GM18861 (cell line): ENCODE measurements at regions not wholly inside any gene's neighbourhood (a gene's known extent, or its start where the extent isn't known, plus 50 kb on each side); places are given as distances from the start of the nearest gene placed in this dataset.
"Not testable (repeated sequence)": the region's sequence is repeated elsewhere in the genome, so short reads cannot be mapped to it uniquely, and the experiment has no call there.

Experiments used
- ATAC-seq: cut with Tn5 transposase; IDR thresholded peaks from one replicate; pipeline ENCODE4 v1.9.1; 2021; ENCODE audit not compliant: unreplicated experiment

DNA sequence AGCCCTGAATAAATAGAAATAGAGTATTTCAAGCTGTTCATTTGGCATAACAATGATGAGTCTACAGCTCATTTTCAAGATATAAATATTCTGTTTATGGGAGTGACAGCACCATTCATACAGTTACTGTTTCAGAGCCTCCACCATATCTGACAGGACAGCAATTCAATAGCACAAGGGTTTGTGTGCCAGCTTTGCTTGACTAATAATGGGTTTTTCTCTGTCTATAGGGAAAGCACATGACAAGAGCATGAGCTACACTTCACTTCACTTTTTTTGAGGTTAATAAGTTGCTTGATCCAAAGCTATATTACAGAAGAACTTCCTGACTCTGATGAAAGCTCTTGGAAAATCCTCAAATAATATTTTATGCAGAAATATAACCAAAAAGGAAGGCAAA is 297.1 kb downstream of the RPIA start:
- ATAC-seq = not testable (repeated sequence)

DNA sequence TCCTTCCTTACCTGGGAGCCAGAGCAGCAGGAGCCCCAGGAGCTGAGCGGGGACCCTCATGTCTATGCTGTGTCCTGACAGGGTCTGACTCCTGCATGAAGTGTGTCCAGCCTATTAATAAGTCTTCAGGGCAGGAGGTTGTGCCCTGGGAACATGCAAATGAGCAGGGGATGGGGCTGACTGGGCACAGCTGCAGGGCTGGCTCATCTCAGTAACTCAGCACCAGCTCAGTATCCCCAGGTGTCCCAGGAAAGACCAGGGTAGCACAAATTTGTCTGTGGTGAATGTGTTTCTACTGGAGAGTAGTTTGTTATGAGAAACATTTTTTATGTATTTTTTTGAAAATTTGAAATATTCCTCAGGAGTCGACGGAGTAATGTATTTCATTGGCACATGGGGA is 301.3 kb downstream of the RPIA start:
- not testable (repeated sequence) for ATAC-seq

DNA sequence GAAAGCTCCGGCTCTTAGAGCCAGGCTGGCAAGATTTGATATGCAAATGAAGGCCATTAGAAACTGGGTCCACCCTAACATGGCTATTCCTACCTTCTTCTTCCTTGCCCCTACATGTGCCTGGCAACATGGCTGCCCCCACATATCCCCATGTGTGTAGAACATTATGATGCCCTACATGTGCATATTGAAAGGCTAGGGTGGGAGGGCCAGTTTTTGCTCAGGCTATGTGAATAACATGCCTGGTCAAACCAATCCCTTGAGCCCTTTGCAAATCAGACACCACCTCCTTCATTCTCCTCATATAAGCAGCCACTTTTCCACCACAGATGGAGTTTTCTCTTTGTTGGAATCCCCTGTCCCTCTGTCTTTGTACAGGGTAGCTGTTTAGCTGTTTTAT is 303.4 kb downstream of the RPIA start:
- ATAC-seq = not testable (repeated sequence)

DNA sequence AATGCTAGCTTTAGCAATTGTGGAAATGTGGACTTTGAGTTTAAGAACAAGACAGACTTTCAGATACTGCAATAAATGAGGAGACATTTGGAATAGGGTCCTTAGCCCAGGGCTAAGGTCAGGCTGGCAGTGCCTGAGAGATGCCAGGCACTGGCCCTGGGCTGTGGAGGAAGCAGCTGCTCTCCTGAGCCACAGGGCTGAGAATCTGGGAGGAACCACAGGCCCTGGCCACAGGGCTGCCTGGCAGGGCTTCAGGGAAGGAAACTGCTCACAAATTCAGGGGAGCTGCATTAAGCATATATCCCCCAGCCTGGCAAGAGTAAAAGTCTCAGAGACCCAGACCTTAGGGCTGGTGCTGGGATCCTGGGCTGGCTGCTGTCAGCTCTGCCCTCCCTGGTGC is 305.1 kb downstream of the RPIA start:
- ATAC-seq = not testable (repeated sequence)

DNA sequence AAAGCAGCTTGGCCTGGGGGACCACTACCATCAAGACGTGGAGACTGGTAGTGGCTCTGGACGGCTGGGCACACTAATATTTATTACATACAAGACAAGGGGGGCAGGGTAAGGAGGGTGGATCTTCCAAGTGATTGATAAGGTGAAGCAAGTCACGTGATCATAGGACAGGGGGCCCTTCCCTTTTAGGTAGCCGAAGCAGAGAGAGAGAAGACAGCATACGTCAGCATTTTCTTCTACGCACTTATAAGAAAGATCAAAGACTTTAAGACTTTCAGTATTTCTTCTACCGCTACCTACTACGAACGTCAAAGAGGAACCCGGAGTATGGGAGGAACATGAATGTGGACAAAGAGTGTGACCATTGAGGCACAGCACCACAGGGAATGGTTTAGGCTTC is 307.9 kb downstream of the RPIA start:
- ATAC-seq = no peak

DNA sequence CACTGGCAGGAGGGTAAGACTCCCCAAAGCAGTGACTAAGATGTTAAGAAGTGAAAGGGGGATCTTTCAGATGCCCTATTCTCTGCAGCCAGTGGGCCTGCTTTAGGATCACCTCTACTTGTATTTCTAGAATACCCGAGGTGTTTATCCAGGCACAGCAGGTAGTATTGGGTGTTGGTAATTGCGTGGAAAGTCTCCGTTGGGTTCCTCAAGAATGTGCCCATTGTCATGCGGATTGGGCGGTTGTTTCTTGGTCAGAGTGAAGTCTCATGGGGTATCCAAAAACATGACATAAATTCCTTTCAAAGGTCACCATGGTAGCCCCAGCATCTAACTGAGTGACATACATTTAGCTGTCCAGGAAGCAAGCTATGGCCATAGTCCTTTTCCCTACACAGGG is 308.8 kb downstream of the RPIA start:
- ATAC-seq = no peak

DNA sequence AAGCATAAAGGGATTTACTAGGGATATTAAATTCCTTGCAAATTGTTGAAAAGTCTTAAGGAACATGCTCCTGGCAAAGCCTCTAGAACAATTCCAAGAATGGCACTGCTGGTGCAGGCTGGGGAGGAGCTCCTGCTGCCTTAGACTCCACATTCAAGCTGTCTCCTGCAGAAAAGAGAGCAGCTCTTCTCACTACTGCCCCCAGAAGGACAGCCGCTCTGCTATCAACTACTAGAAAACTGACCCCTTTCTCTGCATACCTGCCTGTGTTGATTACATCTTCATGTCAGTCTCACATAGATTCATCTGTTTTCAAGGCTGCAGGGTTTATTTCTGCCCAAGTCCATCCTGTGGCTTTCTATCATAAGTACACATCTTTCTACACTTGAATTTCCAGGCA is 312.8 kb downstream of the RPIA start:
- not testable (repeated sequence) for ATAC-seq

DNA sequence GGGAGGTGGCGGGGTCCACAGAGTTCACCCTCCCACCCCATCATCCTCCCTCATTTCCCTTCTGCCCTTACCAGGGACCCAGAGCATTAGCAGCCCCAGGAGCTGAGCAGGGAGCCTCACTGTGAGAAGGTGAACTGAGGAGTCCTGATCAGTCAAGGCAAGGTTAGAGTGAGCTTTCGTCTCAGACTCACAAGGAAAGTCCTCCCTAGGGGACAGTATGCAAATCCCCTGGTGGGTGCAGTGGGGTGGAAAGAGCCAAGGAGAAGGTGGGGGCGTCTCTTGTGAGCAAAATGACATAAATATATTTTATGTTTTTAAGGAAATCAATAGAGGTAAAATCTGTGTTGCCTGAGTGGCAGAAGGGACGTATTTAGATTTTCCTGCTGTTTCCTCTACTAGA is 329.1 kb downstream of the RPIA start:
- ATAC-seq = not testable (repeated sequence)

DNA sequence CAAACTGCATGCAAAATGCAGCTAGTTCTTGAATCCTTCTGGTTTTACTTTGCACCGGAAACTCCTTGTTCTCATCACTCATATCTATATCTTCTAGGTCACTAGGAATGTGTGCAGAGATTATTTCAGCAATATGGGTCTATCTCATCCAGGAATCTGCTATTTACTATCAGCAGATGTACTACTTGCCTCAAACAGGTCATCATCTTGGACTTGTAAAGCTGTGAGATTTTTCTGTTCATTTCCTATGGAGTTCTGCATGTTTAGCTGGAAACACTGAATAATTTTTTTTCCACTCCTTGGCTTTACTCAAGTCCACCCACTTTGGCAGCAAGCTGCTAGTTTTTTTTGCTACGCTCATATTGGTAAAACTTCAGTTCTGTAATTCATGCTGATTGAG is 334.8 kb downstream of the RPIA start:
- not testable (repeated sequence) for ATAC-seq

DNA sequence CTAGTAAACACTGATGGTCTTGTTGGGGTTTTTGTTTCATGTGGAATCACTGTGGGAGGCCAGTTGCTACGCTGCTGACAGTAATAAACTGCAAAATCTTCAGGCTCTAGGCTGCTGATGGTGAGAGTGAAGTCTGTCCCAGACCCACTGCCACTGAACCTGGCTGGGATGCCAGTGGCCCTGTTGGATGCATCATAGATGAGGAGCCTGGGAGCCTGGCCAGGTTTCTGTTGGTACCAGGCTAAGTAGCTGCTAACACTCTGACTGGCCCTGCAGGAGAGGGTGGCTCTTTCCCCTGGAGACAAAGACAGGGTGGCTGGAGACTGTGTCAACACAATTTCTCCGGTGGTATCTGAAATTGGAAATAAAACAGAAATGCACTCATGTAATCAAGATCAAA is 335.6 kb downstream of the RPIA start:
- ATAC-seq = not testable (repeated sequence)

DNA sequence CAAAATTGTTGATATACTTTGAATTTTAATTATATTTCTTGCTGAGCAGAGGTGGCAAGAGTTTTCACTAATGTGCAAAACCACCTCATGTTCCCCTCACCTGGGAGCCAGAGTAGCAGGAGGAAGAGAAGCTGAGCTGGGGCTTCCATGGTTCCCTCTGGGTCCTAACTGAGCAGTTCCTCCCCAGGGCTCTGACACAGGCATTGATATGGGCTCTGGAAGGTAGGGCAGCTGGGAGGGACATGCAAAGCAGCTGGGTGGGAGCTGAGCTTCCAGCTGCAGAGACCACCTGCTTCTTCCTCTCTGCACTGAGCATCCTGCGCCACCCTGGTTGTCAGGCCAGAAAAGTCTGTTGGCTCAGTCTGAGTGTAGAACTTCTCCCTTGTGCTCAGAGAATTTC is 336.1 kb downstream of the RPIA start:
- not testable (repeated sequence) for ATAC-seq

DNA sequence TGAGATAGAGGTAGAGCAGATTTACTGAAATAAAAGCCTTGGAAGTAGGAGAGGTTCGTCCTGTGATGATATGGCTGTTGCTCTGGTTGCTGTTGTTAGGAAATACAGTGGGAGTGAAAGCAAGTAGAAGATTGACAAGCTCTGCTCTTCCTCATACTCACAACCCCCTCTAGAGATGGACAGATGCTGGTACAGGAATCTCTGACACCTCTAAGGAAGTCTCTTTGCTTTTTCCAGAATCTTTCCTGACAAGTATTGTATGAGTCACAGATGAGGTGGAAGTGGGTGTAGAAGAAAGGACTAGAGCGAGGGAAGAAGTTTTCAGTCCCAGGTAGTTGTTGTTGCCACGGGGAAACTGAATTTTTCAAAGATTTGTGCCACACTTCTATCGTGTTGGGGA is 337.8 kb downstream of the RPIA start:
- not testable (repeated sequence) for ATAC-seq

DNA sequence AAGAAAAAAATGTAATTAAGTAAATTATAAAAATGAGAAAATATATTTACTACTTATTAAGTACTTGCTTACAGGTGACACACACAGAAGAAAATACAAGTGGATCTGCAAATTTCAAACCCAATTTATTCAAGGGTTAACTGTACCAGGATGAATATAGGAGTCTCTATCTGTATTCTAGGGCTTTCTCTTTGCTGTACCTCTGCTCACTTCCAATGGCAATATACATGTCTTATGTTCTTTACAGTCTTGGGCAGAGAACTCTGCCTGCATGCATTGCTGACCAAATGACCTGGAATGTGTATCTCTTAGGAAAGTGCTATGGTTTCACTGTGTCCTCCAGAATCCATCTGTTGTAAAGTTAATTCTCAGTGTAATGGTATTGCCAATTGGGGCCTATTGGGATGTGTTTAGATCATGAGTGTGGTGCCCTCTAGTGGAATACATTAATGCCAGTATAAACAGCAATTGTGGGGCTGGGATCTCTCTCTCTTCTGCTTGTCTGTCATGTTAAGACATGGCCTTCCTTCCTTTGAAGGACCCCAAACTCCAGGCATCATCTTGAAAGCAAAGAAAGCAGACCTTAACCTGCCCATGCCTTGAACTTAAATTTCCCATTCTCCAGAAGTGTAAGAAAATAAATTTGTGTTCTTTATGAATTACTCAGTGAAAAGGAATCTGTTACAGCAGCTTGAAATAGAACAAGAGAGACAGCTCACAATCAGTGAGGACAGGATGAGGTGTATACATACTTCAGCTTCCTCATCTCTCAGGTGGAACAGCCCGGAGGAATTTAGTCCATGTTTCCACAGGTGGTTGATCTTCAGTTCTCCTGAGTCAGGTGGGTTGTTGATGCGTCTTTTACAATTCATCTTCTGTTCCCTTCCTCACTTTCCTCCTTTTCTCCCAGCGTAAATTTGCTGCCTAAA is 356.9 kb downstream of the RPIA start:
- ATAC-seq = peak; percentile 77

DNA sequence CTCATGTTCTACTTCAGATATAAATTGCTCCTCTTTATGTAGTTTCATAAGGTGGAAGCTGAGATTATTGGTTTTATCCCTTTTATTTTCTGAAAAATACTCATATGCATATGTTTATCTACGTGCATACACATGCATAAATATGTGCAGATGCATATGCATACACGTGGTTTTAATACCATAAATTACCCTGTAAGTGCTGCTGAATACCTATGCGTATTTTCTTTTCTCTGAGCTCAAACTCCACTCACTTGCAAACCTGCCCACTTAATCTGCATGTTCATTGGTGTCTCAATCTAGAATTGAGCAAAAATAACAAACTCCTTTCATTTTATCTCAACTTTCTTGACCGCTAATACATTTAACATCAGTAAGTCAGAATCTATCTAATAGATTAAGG is 367.1 kb downstream of the RPIA start:
- not testable (repeated sequence) for ATAC-seq

DNA sequence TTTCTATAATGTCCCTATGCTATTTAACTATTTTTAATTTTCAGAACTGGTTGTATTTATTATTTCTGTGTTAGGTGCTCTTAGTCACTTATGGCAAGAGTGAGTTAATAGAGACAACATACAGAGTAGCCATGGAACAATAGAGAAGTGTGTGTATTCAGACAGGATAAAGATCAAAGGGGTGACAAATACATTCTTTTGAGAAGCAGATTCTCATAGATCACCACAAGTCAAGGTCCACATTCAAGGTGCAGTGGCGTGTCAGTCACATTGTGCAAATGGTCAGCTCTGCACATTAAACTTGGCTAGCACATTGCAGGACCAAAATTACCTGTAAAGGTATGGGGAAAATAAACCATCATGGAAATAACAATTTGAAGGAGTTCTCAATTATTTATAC is 369.7 kb downstream of the RPIA start:
- ATAC-seq = not testable (repeated sequence)

DNA sequence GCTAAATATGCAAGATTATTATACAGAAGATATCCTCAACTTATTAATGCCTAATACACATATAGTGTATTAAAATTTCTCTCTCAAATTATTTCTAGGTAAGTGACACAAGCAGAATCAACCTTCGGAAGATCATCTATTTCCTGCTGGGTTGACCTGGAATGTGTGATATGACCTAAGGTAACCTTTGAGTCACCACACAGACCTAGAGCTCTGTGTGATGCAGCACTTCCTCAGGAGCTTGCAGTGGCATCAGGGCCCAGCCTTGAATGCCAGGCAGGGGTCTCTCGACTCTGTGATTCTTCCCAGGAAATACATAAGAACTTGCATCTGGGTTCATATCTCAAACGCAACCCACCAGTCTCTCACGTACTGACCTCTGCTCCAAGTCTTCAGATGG is 385.3 kb downstream of the RPIA start:
- not testable (repeated sequence) for ATAC-seq

DNA sequence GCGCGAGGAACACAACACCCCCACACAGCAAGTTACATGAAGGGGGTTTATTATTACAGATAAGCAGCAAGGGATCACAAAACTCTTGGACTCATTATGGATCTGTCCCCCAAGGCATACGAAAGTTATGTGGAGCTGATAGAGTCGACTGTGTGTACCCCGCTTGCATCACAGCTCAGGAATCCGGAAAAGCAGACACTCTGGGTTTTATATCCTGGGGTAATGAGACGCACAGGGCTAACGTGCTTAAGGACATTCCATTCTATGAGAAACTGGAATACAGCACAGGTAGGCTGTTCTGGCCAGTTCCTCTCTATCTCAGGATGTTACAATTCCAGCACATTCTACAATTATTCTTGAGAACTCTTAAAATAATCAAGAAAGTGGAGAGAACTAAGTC is 401.4 kb downstream of the RPIA start:
- ATAC-seq = not testable (repeated sequence)

DNA sequence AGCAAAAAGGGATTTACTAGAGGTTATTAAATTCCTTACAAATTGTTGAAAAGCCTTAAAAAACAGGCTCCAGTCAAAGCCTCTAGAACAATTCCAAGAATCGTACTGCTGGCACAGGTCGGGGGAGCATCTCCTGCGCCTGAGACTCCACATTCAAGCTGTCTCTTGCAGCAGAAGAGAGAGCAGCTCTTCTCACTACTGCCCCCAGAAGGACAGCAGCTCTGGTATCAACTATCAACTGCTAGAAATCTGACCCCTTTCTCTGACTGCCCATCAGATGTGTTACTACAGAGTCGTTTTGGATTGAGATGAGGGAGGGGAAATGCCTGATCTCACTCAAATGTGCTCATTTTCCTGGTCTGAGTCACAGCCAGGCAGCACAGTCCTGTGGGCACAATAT is 403.6 kb downstream of the RPIA start:
- not testable (repeated sequence) for ATAC-seq

DNA sequence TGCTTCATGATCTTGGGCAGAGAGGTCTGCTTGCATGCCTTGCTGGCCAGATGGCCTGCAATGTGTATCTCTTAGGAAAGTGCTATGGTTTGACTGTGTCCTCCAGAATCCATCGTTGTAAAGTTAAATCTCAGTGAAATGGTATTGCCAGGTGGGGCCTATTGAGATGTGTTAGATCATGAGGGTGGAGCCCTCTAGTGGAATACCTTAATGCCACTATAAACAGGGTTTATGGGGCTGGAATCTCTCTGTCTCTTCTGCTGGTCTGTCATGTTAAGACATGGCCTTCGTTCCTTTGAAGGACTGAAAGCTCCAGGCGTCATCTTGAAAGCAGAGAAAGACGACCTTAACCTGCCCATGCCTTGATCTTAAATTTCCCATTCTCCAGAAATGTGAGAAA is 411.1 kb downstream of the RPIA start:
- not testable (repeated sequence) for ATAC-seq

DNA sequence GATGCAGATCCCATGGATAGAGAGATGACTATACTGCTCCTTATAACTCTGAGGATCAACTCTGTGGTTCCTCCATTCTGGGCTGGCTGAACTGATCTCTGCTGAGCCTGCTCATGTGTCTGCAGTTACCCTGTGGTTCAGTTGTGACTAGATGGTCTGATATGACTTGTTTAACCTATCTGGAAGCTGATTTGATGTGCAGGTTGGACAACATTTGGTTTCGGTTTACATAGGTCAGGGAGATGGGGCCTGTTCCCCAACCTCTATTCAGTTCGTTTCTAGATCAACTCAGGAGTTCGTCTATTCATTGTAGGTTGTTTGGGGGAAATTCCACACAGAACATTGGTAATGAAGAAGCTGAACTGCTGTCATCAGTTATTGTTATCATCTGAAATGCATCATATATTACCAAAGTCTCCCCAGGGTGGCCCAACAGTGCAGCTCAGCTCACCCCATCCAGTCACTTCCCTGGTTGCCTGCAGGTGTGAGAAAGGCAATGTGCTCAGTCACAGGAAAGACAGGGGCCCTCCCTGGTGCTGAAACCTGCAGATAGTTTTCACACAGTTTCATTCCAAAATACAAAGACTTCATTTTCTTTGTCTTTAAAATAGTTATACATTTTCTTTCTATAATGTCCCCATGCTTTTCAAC is 415.0 kb downstream of the RPIA start:
- ATAC-seq = not testable (repeated sequence)

DNA sequence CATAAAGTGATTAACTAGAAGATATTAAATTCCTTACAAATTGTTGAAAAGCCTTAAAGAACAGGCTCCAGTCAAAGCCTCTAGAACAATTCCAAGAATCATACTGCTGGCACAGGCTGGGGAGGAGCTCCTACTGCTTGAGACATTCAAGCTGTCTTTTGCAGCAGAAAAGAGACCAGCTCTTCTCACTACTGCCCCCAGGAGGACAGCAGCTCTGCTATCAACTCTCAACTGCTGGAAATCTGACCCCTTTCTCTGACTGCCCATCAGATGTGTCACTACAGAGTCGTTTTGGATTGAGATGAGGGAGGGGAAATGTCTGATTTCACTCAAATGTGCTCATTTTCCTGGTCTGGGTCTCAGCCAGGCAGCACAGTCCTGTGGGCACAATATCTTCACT is 421.0 kb downstream of the RPIA start:
- ATAC-seq = not testable (repeated sequence)

DNA sequence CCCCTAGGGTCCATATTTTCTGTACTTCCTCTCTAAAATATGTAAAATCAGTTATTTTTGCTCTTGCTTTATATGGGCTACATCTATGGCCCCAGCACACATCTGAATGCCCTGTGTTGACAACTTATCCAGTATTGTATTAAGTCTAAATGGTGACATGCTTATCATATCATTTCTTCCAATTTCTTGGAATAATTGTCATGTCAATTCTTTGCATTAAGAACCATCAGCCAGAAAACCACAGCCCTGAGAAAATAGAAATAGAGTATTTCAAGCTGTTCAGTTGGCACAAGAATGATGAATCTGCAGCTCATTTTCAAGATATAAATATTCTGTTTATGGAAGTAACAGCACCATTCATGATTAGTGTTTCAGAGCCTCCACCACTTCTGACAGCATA is 421.8 kb downstream of the RPIA start:
- ATAC-seq = not testable (repeated sequence)
